ENCODE measurements at regions not wholly inside any gene's neighbourhood (a gene's known extent, or its start where the extent isn't known, plus 50 kb on each side); places are given as distances from the start of the nearest gene placed in this dataset.
A peak's percentile ranks its signal among the peaks of the same experiment; 100 is the strongest.

- ATAC-seq (ENCODE audit: low read depth) (no peak), DNase-seq (no peak)
- peaks cover 37% of the 10 kb centered on the region for H3K4me1 Mint-ChIP-seq
- POLR2A ChIA-PET = interaction anchor here (1.2 kb wide), 1 partner anchor 84 kb away, joined by 3 read pairs; no protein-coding TSS in a partner anchor
- no peak overlapping the region for H3K9ac ChIP-seq (ENCODE audit: low read length)
- H3K4me3 Mint-ChIP-seq = no peak overlapping the region
- peaks cover 7% of the 10 kb centered on the region for H3K79me2 ChIP-seq (ENCODE audit: control insufficient read depth, insufficient read depth, low read length)
- no peaks in the 10 kb centered on the region for H3K27me3 ChIP-seq (replicated peaks in 1 of 4; ENCODE audit: control extremely low read depth in 1 of 4, control insufficient read depth in 3 of 4, insufficient read depth in 4 of 4, low read length in 3 of 4)
- TF ChIP-seq CTCF (IDR thresholded peaks at IDR 0.05) = no peak
- no peak for TF ChIP-seq EZH2 (IDR thresholded peaks at IDR 0.05; ENCODE audit: borderline replicate concordance, insufficient read depth, low read depth, low read length, poor library complexity, severe bottlenecking)
- H2AFZ ChIP-seq (ENCODE audit: insufficient read depth, low read depth, low read length, poor library complexity, severe bottlenecking) = peak overlapping the region; percentile 19
- no peaks in the 10 kb centered on the region for H3K27me3 Mint-ChIP-seq
- no peaks in the 10 kb centered on the region for H3K36me3 ChIP-seq (replicated peaks in 1 of 2; ENCODE audit: control extremely low read depth in 1 of 2, control insufficient read depth in 1 of 2, extremely low read depth in 1 of 2, insufficient read depth in 2 of 2, low read length in 1 of 2)
- no peak overlapping the region for H3K4me2 ChIP-seq (replicated peaks; ENCODE audit: low read depth, low read length, poor library complexity, severe bottlenecking)
- peaks cover 19 to 44% of the 10 kb centered on the region in 2 donors for H3K4me1 ChIP-seq (ENCODE audit: control insufficient read depth in 2 of 2, insufficient read depth in 2 of 2, low read length in 2 of 2)
- WGBS (ENCODE audit: insufficient coverage) = no CpG with 5 or more reads among the region's 1 CpG
- H3K4me3 ChIP-seq (ENCODE audit: control extremely low read depth in 1 of 5, extremely low read depth in 1 of 5, insufficient read depth in 1 of 5, low read depth in 2 of 5, low read length in 4 of 5) = no peak overlapping the region
- H4K20me1 ChIP-seq (ENCODE audit: control insufficient read depth, insufficient read depth, low read length, poor library complexity, severe bottlenecking) = no peaks in the 10 kb centered on the region
- H3K27ac ChIP-seq (ENCODE audit: low read length in 2 of 2) = peak overlapping the region in 1 of 2 donors; percentile 5
- H3K9me3 Mint-ChIP-seq (ENCODE audit: insufficient read depth) = no peaks in the 10 kb centered on the region
- intact Hi-C loops (cut with micrococcal nuclease) = no loop called here
- CTCF ChIA-PET = interaction anchor here (0.6 kb wide), 1 partner anchor 410 kb away, joined by 3 read pairs; no protein-coding TSS in a partner anchor
- H3K9me3 ChIP-seq (ENCODE audit: control extremely low read depth in 1 of 3, control insufficient read depth in 2 of 3, insufficient read depth in 1 of 3, low read length in 2 of 3) = peaks cover 0 to 3% (median 0%) of the 10 kb centered on the region in 3 donors
- peak overlapping the region; percentile 53 for H3K27ac Mint-ChIP-seq
Observed at GRCh38 chr12:31813305-31813704, 84.5 kb upstream of the AMN1 start.

GRCh38 chr12:31807773-31808097, 78.9 kb upstream of the AMN1 start:
- H3K9me3 ChIP-seq (ENCODE audit: control extremely low read depth in 1 of 3, control insufficient read depth in 2 of 3, insufficient read depth in 1 of 3, low read length in 2 of 3) = peaks cover 0 to 8% (median 0%) of the 10 kb centered on the region in 3 donors
- H3K27me3 Mint-ChIP-seq = no peaks in the 10 kb centered on the region
- ATAC-seq (ENCODE audit: low read depth) = no peak
- peaks cover 58% of the 10 kb centered on the region for H3K4me1 Mint-ChIP-seq
- peaks cover 25 to 67% of the 10 kb centered on the region in 2 donors for H3K4me1 ChIP-seq (ENCODE audit: control insufficient read depth in 2 of 2, insufficient read depth in 2 of 2, low read length in 2 of 2)
- DNase-seq = no peak
- no peaks in the 10 kb centered on the region for H3K36me3 ChIP-seq (replicated peaks in 1 of 2; ENCODE audit: control extremely low read depth in 1 of 2, control insufficient read depth in 1 of 2, extremely low read depth in 1 of 2, insufficient read depth in 2 of 2, low read length in 1 of 2)
- peak overlapping the region; percentile 27 for H3K9ac ChIP-seq (ENCODE audit: low read length)
- POLR2A ChIA-PET = interaction anchor here (0.6 to 1.7 kb wide), 5 partner anchors 60 to 144 kb away, joined by 3 to 5 read pairs (median 3); partner anchors contain the start of gene AMN1
- CTCF ChIA-PET = interaction anchor here (0.7 to 1.3 kb wide), 5 partner anchors 55 to 404 kb away, joined by 3 read pairs; no protein-coding TSS in a partner anchor
- H3K4me3 ChIP-seq (ENCODE audit: control extremely low read depth in 1 of 5, extremely low read depth in 1 of 5, insufficient read depth in 1 of 5, low read depth in 2 of 5, low read length in 4 of 5) = peak overlapping the region in 3 of 5 experiments; percentile 5 to 38 (median 24)
- peak overlapping the region; percentile 81 to 86 for H3K27ac ChIP-seq (ENCODE audit: low read length in 2 of 2)
- H3K27me3 ChIP-seq (replicated peaks in 1 of 4; ENCODE audit: control extremely low read depth in 1 of 4, control insufficient read depth in 3 of 4, insufficient read depth in 4 of 4, low read length in 3 of 4) = no peaks in the 10 kb centered on the region
- H3K27ac Mint-ChIP-seq = peak overlapping the region; percentile 95
- peaks cover 7% of the 10 kb centered on the region for H3K79me2 ChIP-seq (ENCODE audit: control insufficient read depth, insufficient read depth, low read length)
- TF ChIP-seq EZH2 (IDR thresholded peaks at IDR 0.05; ENCODE audit: borderline replicate concordance, insufficient read depth, low read depth, low read length, poor library complexity, severe bottlenecking) = no peak
- TF ChIP-seq CTCF (IDR thresholded peaks at IDR 0.05) = no peak
- peak overlapping the region; percentile 82 for H3K4me3 Mint-ChIP-seq
- peak overlapping the region; percentile 7 for H2AFZ ChIP-seq (ENCODE audit: insufficient read depth, low read depth, low read length, poor library complexity, severe bottlenecking)
- no peaks in the 10 kb centered on the region for H3K9me3 Mint-ChIP-seq (ENCODE audit: insufficient read depth)
- WGBS (ENCODE audit: insufficient coverage) = 100% methylated on average over 1 of the region's 1 CpG
- intact Hi-C loops (cut with micrococcal nuclease) = loop anchor here (1.0 to 5.0 kb wide), 3 partner anchors 60 to 89 kb away; no protein-coding TSS in a partner anchor
- H3K4me2 ChIP-seq (replicated peaks; ENCODE audit: low read depth, low read length, poor library complexity, severe bottlenecking) = peak overlapping the region; percentile 44
- H4K20me1 ChIP-seq (ENCODE audit: control insufficient read depth, insufficient read depth, low read length, poor library complexity, severe bottlenecking) = no peaks in the 10 kb centered on the region

Measured in B cell (primary cell).